ENCODE measurements at regions not wholly inside any gene's neighbourhood (a gene's known extent, or its start where the extent isn't known, plus 50 kb on each side); places are given as distances from the start of the nearest gene placed in this dataset.

DNA sequence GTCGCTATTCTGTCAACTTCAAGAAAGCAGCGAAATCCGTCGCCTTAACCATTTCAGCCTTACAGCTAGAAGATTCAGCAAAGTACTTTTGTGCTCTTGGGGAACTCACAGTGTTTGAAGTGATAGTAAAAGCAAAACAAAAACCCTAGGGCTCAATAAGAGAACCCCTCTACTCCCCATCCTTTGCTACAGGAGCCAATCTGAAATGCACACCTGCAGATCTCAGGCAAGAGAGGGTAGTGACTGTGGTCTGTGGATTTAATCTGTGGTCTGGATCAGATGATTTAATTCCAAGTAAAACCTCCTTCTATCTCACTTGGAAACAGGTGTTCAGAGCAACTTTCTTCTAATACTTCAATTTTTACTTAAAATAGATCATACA is 422.9 kb upstream of the OR4E1 start:
- no peaks in the 10 kb centered on the region for H3K36me3 ChIP-seq (ENCODE audit: control insufficient read depth, insufficient read depth, low read length)
- ATAC-seq, result no peak
- intact Hi-C loops (cut with micrococcal nuclease; ENCODE audit: unreplicated experiment) (no loop called here), in situ Hi-C loops (cut with HindIII; ENCODE audit: low pct_unique_long_range_greater_than_20kb, low sequenced_read_pairs) (no loop called here)
- no TSS peak for BruUV-seq (replicated peaks)
- no peak overlapping the region for H3K4me3 ChIP-seq (ENCODE audit: low read depth in 2 of 2, low read length in 2 of 2)
- no peaks in the 10 kb centered on the region for H3K27me3 ChIP-seq (ENCODE audit: control insufficient read depth, insufficient read depth, low read length)
- ChIA-PET CTCF (no interaction called here), POLR2A (no interaction called here)
- no peak for DNase-seq (ENCODE audit: low read depth, low spot score)
- H3K9me3 ChIP-seq (ENCODE audit: control insufficient read depth, insufficient read depth, low read depth, low read length), result no peaks in the 10 kb centered on the region
- no peak overlapping the region for H3K27ac ChIP-seq (ENCODE audit: low read length)
- no peaks in the 10 kb centered on the region for H3K4me1 ChIP-seq (ENCODE audit: control insufficient read depth, insufficient read depth, low read length)
- no peak for TF ChIP-seq SIN3A (IDR thresholded peaks at IDR 0.05; ENCODE audit: borderline replicate concordance, insufficient read depth, low read depth, low read length)
- TF ChIP-seq, protein P1, sequence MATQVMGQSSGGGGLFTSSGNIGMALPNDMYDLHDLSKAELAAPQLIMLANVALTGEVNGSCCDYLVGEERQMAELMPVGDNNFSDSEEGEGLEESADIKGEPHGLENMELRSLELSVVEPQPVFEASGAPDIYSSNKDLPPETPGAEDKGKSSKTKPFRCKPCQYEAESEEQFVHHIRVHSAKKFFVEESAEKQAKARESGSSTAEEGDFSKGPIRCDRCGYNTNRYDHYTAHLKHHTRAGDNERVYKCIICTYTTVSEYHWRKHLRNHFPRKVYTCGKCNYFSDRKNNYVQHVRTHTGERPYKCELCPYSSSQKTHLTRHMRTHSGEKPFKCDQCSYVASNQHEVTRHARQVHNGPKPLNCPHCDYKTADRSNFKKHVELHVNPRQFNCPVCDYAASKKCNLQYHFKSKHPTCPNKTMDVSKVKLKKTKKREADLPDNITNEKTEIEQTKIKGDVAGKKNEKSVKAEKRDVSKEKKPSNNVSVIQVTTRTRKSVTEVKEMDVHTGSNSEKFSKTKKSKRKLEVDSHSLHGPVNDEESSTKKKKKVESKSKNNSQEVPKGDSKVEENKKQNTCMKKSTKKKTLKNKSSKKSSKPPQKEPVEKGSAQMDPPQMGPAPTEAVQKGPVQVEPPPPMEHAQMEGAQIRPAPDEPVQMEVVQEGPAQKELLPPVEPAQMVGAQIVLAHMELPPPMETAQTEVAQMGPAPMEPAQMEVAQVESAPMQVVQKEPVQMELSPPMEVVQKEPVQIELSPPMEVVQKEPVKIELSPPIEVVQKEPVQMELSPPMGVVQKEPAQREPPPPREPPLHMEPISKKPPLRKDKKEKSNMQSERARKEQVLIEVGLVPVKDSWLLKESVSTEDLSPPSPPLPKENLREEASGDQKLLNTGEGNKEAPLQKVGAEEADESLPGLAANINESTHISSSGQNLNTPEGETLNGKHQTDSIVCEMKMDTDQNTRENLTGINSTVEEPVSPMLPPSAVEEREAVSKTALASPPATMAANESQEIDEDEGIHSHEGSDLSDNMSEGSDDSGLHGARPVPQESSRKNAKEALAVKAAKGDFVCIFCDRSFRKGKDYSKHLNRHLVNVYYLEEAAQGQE (IDR thresholded peaks at IDR 0.05; ENCODE audit: insufficient read depth in 1 of 2, low read depth in 2 of 2, low read length in 1 of 2), result no peak
- TF ChIP-seq POLR2AphosphoS5 (IDR thresholded peaks at IDR 0.05; ENCODE audit: low read depth, low read length), result no peak
- no peak for TF ChIP-seq TCF7L2 (IDR thresholded peaks at IDR 0.05; ENCODE audit: low read depth, low read length)

DNA sequence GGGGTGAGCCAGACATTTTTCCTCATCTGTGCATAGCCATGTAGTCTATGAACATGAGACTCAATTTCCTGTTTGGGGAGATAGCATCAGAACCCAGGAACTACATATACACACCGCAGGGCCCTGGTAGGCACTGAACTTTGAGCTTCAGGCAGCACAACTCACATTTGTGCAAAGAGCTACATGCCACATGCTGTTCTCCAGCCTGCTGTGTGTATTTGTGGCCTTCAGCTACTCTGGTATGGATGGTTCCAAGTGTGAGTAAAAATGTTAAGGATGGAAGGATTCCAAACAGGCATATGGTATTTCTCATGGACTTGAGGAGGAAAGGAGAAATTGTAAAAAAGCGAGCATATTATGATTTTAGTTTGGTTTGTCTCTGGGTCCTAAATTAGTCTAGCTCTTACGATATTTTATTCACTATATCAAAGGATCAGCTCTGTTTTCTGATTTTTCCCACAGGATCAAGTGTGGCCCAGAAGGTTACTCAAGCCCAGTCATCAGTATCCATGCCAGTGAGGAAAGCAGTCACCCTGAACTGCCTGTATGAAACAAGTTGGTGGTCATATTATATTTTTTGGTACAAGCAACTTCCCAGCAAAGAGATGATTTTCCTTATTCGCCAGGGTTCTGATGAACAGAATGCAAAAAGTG is 422.4 kb upstream of the OR4E1 start:
- no peaks in the 10 kb centered on the region for H3K27me3 ChIP-seq (ENCODE audit: control insufficient read depth, insufficient read depth, low read length)
- TF ChIP-seq POLR2AphosphoS5 (IDR thresholded peaks at IDR 0.05; ENCODE audit: low read depth, low read length) (no peak), TCF7L2 (IDR thresholded peaks at IDR 0.05; ENCODE audit: low read depth, low read length) (no peak), SIN3A (IDR thresholded peaks at IDR 0.05; ENCODE audit: borderline replicate concordance, insufficient read depth, low read depth, low read length) (no peak)
- TF ChIP-seq, protein P1 (IDR thresholded peaks at IDR 0.05; ENCODE audit: insufficient read depth in 1 of 2, low read depth in 2 of 2, low read length in 1 of 2), result no peak
- TF ChIP-seq, protein P2, sequence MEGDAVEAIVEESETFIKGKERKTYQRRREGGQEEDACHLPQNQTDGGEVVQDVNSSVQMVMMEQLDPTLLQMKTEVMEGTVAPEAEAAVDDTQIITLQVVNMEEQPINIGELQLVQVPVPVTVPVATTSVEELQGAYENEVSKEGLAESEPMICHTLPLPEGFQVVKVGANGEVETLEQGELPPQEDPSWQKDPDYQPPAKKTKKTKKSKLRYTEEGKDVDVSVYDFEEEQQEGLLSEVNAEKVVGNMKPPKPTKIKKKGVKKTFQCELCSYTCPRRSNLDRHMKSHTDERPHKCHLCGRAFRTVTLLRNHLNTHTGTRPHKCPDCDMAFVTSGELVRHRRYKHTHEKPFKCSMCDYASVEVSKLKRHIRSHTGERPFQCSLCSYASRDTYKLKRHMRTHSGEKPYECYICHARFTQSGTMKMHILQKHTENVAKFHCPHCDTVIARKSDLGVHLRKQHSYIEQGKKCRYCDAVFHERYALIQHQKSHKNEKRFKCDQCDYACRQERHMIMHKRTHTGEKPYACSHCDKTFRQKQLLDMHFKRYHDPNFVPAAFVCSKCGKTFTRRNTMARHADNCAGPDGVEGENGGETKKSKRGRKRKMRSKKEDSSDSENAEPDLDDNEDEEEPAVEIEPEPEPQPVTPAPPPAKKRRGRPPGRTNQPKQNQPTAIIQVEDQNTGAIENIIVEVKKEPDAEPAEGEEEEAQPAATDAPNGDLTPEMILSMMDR (IDR thresholded peaks at IDR 0.05), result no peak
- ATAC-seq, result no peak
- POLR2A ChIA-PET, result no interaction called here
- H3K4me1 ChIP-seq (ENCODE audit: control insufficient read depth, insufficient read depth, low read length), result no peaks in the 10 kb centered on the region
- no peaks in the 10 kb centered on the region for H3K9me3 ChIP-seq (ENCODE audit: control insufficient read depth, insufficient read depth, low read depth, low read length)
- H3K4me3 ChIP-seq (ENCODE audit: low read depth in 2 of 2, low read length in 2 of 2), result no peak overlapping the region
- H3K27ac ChIP-seq (ENCODE audit: low read length), result no peak overlapping the region
- in situ Hi-C loops (cut with HindIII; ENCODE audit: low pct_unique_long_range_greater_than_20kb, low sequenced_read_pairs), result no loop called here
- DNase-seq (ENCODE audit: low read depth, low spot score), result no peak
- H3K36me3 ChIP-seq (ENCODE audit: control insufficient read depth, insufficient read depth, low read length), result no peaks in the 10 kb centered on the region
- CTCF ChIA-PET, result no interaction called here
- intact Hi-C loops (cut with micrococcal nuclease; ENCODE audit: unreplicated experiment), result no loop called here
- no TSS peak for BruUV-seq (replicated peaks)
